ENCODE measurements at regions not wholly inside any gene's neighbourhood (a gene's known extent, or its start where the extent isn't known, plus 50 kb on each side); places are given as distances from the start of the nearest gene placed in this dataset.

GRCh38 chr7:109964780-109965179 lies 1126.1 kb upstream of the LRRN3 start:
- no peak for DNase-seq

- DNase-seq, result no peak
These were observed 1123.5 kb upstream of the LRRN3 start for GRCh38 chr7:109967406-109967805.

- no peak for DNase-seq
These were observed 1107.3 kb upstream of the LRRN3 start for GRCh38 chr7:109983618-109984017.

GRCh38 chr7:109984729-109985128 lies 1106.2 kb upstream of the LRRN3 start:
- no peak for DNase-seq

GRCh38 chr7:109986701-109987100 lies 1104.2 kb upstream of the LRRN3 start:
- DNase-seq, result no peak

GRCh38 chr7:109996411-109996810 lies 1094.5 kb upstream of the LRRN3 start:
- no peak for DNase-seq

- DNase-seq, result no peak
These were observed 1094.0 kb upstream of the LRRN3 start for GRCh38 chr7:109996927-109997326.

GRCh38 chr7:109997837-109998236 lies 1093.1 kb upstream of the LRRN3 start:
- DNase-seq, result no peak

- no peak for DNase-seq
These were observed 1089.5 kb upstream of the LRRN3 start for GRCh38 chr7:110001254-110001938.

GRCh38 chr7:110003827-110004226 lies 1087.1 kb upstream of the LRRN3 start:
- no peak for DNase-seq

- DNase-seq, result no peak
These were observed 1083.4 kb upstream of the LRRN3 start for GRCh38 chr7:110007320-110008063.

GRCh38 chr7:110010359-110010758 lies 1080.6 kb upstream of the LRRN3 start:
- no peak for DNase-seq

GRCh38 chr7:110017405-110017804 lies 1073.5 kb upstream of the LRRN3 start:
- no peak for DNase-seq

- DNase-seq, result no peak
These were observed 1063.5 kb upstream of the LRRN3 start for GRCh38 chr7:110027385-110027784.

- DNase-seq, result no peak
These were observed 1047.4 kb upstream of the LRRN3 start for GRCh38 chr7:110043519-110043918.

- no peak for DNase-seq
These were observed 1040.1 kb upstream of the LRRN3 start for GRCh38 chr7:110050785-110051184.

GRCh38 chr7:110051372-110051771 lies 1039.6 kb upstream of the LRRN3 start:
- DNase-seq, result no peak

- DNase-seq, result no peak
These were observed 1034.6 kb upstream of the LRRN3 start for GRCh38 chr7:110056331-110056730.

- no peak for DNase-seq
These were observed 1032.5 kb upstream of the LRRN3 start for GRCh38 chr7:110058401-110058800.

GRCh38 chr7:110061387-110061786 lies 1029.5 kb upstream of the LRRN3 start:
- DNase-seq, result no peak

GRCh38 chr7:110065121-110065520 lies 1025.8 kb upstream of the LRRN3 start:
- no peak for DNase-seq

GRCh38 chr7:110066843-110067242 lies 1024.1 kb upstream of the LRRN3 start:
- no peak for DNase-seq

GRCh38 chr7:110071192-110071591 lies 1019.7 kb upstream of the LRRN3 start:
- DNase-seq, result no peak

- DNase-seq, result no peak
These were observed 1015.5 kb upstream of the LRRN3 start for GRCh38 chr7:110075450-110075849.

GRCh38 chr7:110076194-110076593 lies 1014.7 kb upstream of the LRRN3 start:
- DNase-seq, result no peak

Data from stimulated activated CD4-positive, alpha-beta T cell treated with anti-CD3 and anti-CD28 coated beads, Interleukin-4, amount 100 ng/mL, for 1 hour (primary cell).